ENCODE measurements at regions not wholly inside any gene's neighbourhood (a gene's known extent, or its start where the extent isn't known, plus 50 kb on each side); places are given as distances from the start of the nearest gene placed in this dataset.

- no peaks in the 10 kb centered on the region for H3K27me3 ChIP-seq (ENCODE audit: low read length)
- peak overlapping the region; percentile 90 for H3K4me2 ChIP-seq (ENCODE audit: low read length)
- TF ChIP-seq EZH2phosphoT487 (IDR thresholded peaks at IDR 0.05; ENCODE audit: borderline replicate concordance, low read length): no peak
- TF ChIP-seq, protein P1, sequence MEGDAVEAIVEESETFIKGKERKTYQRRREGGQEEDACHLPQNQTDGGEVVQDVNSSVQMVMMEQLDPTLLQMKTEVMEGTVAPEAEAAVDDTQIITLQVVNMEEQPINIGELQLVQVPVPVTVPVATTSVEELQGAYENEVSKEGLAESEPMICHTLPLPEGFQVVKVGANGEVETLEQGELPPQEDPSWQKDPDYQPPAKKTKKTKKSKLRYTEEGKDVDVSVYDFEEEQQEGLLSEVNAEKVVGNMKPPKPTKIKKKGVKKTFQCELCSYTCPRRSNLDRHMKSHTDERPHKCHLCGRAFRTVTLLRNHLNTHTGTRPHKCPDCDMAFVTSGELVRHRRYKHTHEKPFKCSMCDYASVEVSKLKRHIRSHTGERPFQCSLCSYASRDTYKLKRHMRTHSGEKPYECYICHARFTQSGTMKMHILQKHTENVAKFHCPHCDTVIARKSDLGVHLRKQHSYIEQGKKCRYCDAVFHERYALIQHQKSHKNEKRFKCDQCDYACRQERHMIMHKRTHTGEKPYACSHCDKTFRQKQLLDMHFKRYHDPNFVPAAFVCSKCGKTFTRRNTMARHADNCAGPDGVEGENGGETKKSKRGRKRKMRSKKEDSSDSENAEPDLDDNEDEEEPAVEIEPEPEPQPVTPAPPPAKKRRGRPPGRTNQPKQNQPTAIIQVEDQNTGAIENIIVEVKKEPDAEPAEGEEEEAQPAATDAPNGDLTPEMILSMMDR (conservative IDR thresholded peaks at IDR 0.05; ENCODE audit: low read depth, low read length): no peak
- no peak for TF ChIP-seq EZH2 (IDR thresholded peaks at IDR 0.05; ENCODE audit: low read length, unreplicated experiment)
- ChIA-PET CTCF (no interaction called here), POLR2A (ENCODE audit: unreplicated experiment) (no interaction called here)
- peak overlapping the region; percentile 26; the same call in 1 of the 2 replicates for H3K9ac ChIP-seq (ENCODE audit: low read length)
- H3K27ac ChIP-seq (ENCODE audit: low read length): peak overlapping the region; percentile 98
- ATAC-seq (peak; percentile 52), DNase-seq (peak; percentile 33)
- H3K9me2 ChIP-seq (replicated peaks; ENCODE audit: low read length): no peaks in the 10 kb centered on the region
- peak overlapping the region; percentile 28; the same call in 1 of the 2 replicates for H3K4me3 ChIP-seq (ENCODE audit: low read length)
- H4K20me1 ChIP-seq (ENCODE audit: low read length): no peaks in the 10 kb centered on the region
- no peaks in the 10 kb centered on the region for H3K79me2 ChIP-seq (ENCODE audit: low read length)
- no peaks in the 10 kb centered on the region for H3K9me3 ChIP-seq (ENCODE audit: low read length)
- BruUV-seq (replicated peaks): no TSS peak
- peaks cover 48% of the 10 kb centered on the region for H3K4me1 ChIP-seq (ENCODE audit: insufficient read depth, low read length)
- H2AFZ ChIP-seq (ENCODE audit: low read length): no peak overlapping the region
- peaks cover 3% of the 10 kb centered on the region for H3F3A ChIP-seq (ENCODE audit: low read length, unreplicated experiment)
- intact Hi-C loops (cut with micrococcal nuclease): loop anchor here (1.0 to 10.0 kb wide), 4 partner anchors 66 to 307 kb away; partner anchors contain the start of gene DIAPH2
- H3K36me3 ChIP-seq (ENCODE audit: low read depth, low read length): no peaks in the 10 kb centered on the region
Measured at GRCh38 chrX:96407981-96408380, 276.7 kb upstream of the DIAPH2 start.

DNA sequence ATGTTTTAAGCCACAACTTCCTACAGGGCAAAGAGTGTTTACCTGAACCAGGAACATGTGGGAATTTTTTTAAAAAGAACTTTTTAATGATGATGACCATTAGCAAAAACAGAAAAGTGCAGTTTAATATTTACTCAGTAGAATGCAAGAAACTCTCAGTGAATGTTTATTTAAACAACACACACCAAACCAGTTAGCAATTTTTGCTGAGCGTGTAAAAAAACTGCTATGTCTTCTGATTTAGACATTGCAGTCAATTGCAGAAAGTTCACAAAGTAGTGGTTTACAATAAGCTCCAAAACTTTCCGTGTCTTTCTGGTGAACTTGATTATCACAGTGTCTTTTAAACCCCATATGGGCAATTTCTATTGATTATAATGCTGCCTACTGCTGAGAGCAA is 273.7 kb upstream of the DIAPH2 start:
- no TSS peak for BruUV-seq (replicated peaks)
- no peak overlapping the region for H3K9ac ChIP-seq (ENCODE audit: low read length)
- no peaks in the 10 kb centered on the region for H3K27me3 ChIP-seq (ENCODE audit: low read length)
- no peak overlapping the region for H3K4me2 ChIP-seq (ENCODE audit: low read length)
- ATAC-seq (no peak), DNase-seq (no peak)
- CTCF ChIA-PET: no interaction called here
- POLR2A ChIA-PET (ENCODE audit: unreplicated experiment): no interaction called here
- intact Hi-C loops (cut with micrococcal nuclease): no loop called here
- no peaks in the 10 kb centered on the region for H3K36me3 ChIP-seq (ENCODE audit: low read depth, low read length)
- H3K9me3 ChIP-seq (ENCODE audit: low read length): no peaks in the 10 kb centered on the region
- TF ChIP-seq, protein P1 (conservative IDR thresholded peaks at IDR 0.05; ENCODE audit: low read depth, low read length): no peak
- no peak for TF ChIP-seq EZH2phosphoT487 (IDR thresholded peaks at IDR 0.05; ENCODE audit: borderline replicate concordance, low read length)
- H4K20me1 ChIP-seq (ENCODE audit: low read length): no peaks in the 10 kb centered on the region
- H3K4me1 ChIP-seq (ENCODE audit: insufficient read depth, low read length): peaks cover 36% of the 10 kb centered on the region
- H3K27ac ChIP-seq (ENCODE audit: low read length): no peak overlapping the region
- no peaks in the 10 kb centered on the region for H3K79me2 ChIP-seq (ENCODE audit: low read length)
- no peaks in the 10 kb centered on the region for H3K9me2 ChIP-seq (replicated peaks; ENCODE audit: low read length)
- H3K4me3 ChIP-seq (ENCODE audit: low read length): no peak overlapping the region
- H3F3A ChIP-seq (ENCODE audit: low read length, unreplicated experiment): peaks cover 3% of the 10 kb centered on the region
- no peak overlapping the region for H2AFZ ChIP-seq (ENCODE audit: low read length)

GRCh38 chrX:96417695-96418094 is 266.9 kb upstream of the DIAPH2 start:
- H3K4me3 ChIP-seq (ENCODE audit: low read length): no peak overlapping the region
- no peak overlapping the region for H2AFZ ChIP-seq (ENCODE audit: low read length)
- intact Hi-C loops (cut with micrococcal nuclease): no loop called here
- ATAC-seq (no peak), DNase-seq (no peak)
- POLR2A ChIA-PET (ENCODE audit: unreplicated experiment): no interaction called here
- H4K20me1 ChIP-seq (ENCODE audit: low read length): no peaks in the 10 kb centered on the region
- no peaks in the 10 kb centered on the region for H3F3A ChIP-seq (ENCODE audit: low read length, unreplicated experiment)
- no peaks in the 10 kb centered on the region for H3K4me1 ChIP-seq (ENCODE audit: insufficient read depth, low read length)
- no peaks in the 10 kb centered on the region for H3K79me2 ChIP-seq (ENCODE audit: low read length)
- no peaks in the 10 kb centered on the region for H3K9me3 ChIP-seq (ENCODE audit: low read length)
- no peak overlapping the region for H3K4me2 ChIP-seq (ENCODE audit: low read length)
- no peaks in the 10 kb centered on the region for H3K36me3 ChIP-seq (ENCODE audit: low read depth, low read length)
- no TSS peak for BruUV-seq (replicated peaks)
- H3K9me2 ChIP-seq (replicated peaks; ENCODE audit: low read length): no peaks in the 10 kb centered on the region
- no peaks in the 10 kb centered on the region for H3K27me3 ChIP-seq (ENCODE audit: low read length)
- CTCF ChIA-PET: no interaction called here
- H3K9ac ChIP-seq (ENCODE audit: low read length): no peak overlapping the region
- TF ChIP-seq EZH2phosphoT487 (IDR thresholded peaks at IDR 0.05; ENCODE audit: borderline replicate concordance, low read length) (no peak), EZH2 (IDR thresholded peaks at IDR 0.05; ENCODE audit: low read length, unreplicated experiment) (no peak)
- TF ChIP-seq, protein P1 (conservative IDR thresholded peaks at IDR 0.05; ENCODE audit: low read depth, low read length): no peak
- no peak overlapping the region for H3K27ac ChIP-seq (ENCODE audit: low read length)
